Activated CD8-positive, alpha-beta memory T cell treated with anti-CD3 and anti-CD28 coated beads, Interleukin-2, amount 10 ng/mL, durations not matched to agents 7 days and 5 days (primary cell): ENCODE measurements at regions not wholly inside any gene's neighbourhood (a gene's known extent, or its start where the extent isn't known, plus 50 kb on each side); places are given as distances from the start of the nearest gene placed in this dataset.
"Not testable (repeated sequence)": the region's sequence is repeated elsewhere in the genome, so short reads cannot be mapped to it uniquely, and the experiment has no call there.

Source experiments
- ATAC-seq: fragments of 150-1000 bp; cut with Tn5 transposase; one replicate; pipeline ENCODE4 v1.10.0; 2021; ENCODE audit warnings: moderate library complexity
- CTCF ChIA-PET: fragments of 350-600 bp; sonication (Branson Sonifier 250); formaldehyde crosslinking; loops from one replicate; lab custom pipeline; 2021; ENCODE audit warnings: antibody characterized with exemption; lab: Charles Lee
- DNase-seq: peaks from one replicate; pipeline ENCODE4 v3.0.0-alpha.2; 2020
- H3K27ac Mint-ChIP-seq: one replicate; pipeline ENCODE4 v1.8.0; 2021; ENCODE audit warnings: mild to moderate bottlenecking, mixed read lengths
- H3K27me3 Mint-ChIP-seq: one replicate; pipeline ENCODE4 v1.8.0; 2021; ENCODE audit warnings: mixed read lengths
- H3K36me3 Mint-ChIP-seq: one replicate; pipeline ENCODE4 v1.8.0; 2021; ENCODE audit warnings: mild to moderate bottlenecking, mixed read lengths
- H3K4me1 Mint-ChIP-seq: one replicate; pipeline ENCODE4 v1.8.0; 2021; ENCODE audit warnings: mixed read lengths
- H3K4me3 Mint-ChIP-seq: one replicate; pipeline ENCODE4 v1.8.0; 2021; ENCODE audit warnings: mild to moderate bottlenecking, moderate library complexity, mixed read lengths
- H3K9me3 Mint-ChIP-seq: one replicate; pipeline ENCODE4 v1.8.0; 2022; ENCODE audit warnings: low read depth, mixed read lengths

- H3K36me3 Mint-ChIP-seq, H3K4me1 Mint-ChIP-seq, H3K27me3 Mint-ChIP-seq, H3K4me3 Mint-ChIP-seq, H3K9me3 Mint-ChIP-seq, CTCF ChIA-PET: not testable (repeated sequence)
- peak; percentile 40 for DNase-seq
- peak overlapping the region; percentile 61 for H3K27ac Mint-ChIP-seq
- peak; percentile 76 for ATAC-seq
These were observed 50.7 kb downstream of the PPIAL4D start for GRCh38 chr1:145191272-145191675.

GRCh38 chr1:145189543-145190030 lies 52.4 kb downstream of the PPIAL4D start:
- H3K9me3 Mint-ChIP-seq, H3K36me3 Mint-ChIP-seq, H3K4me3 Mint-ChIP-seq, ATAC-seq, H3K27me3 Mint-ChIP-seq, CTCF ChIA-PET, H3K4me1 Mint-ChIP-seq, DNase-seq: not testable (repeated sequence)
- H3K27ac Mint-ChIP-seq, result peak overlapping the region; percentile 49

- CTCF ChIA-PET, H3K27me3 Mint-ChIP-seq, H3K9me3 Mint-ChIP-seq, H3K4me3 Mint-ChIP-seq, H3K4me1 Mint-ChIP-seq, DNase-seq, H3K36me3 Mint-ChIP-seq: not testable (repeated sequence)
- peak; percentile 26 for ATAC-seq
- peak overlapping the region; percentile 49 for H3K27ac Mint-ChIP-seq
These were observed 53.0 kb downstream of the PPIAL4D start for GRCh38 chr1:145188869-145189542.

GRCh38 chr1:145182606-145183413 lies 59.2 kb downstream of the PPIAL4D start:
- not testable (repeated sequence) for H3K27me3 Mint-ChIP-seq, H3K36me3 Mint-ChIP-seq

GRCh38 chr1:145176285-145176925 lies 65.6 kb downstream of the PPIAL4D start:
- H3K4me3 Mint-ChIP-seq, H3K36me3 Mint-ChIP-seq, H3K9me3 Mint-ChIP-seq, H3K27me3 Mint-ChIP-seq, H3K27ac Mint-ChIP-seq, CTCF ChIA-PET, H3K4me1 Mint-ChIP-seq: not testable (repeated sequence)
- ATAC-seq, result peak; percentile 89
- peak; percentile 82 for DNase-seq

More at GRCh38 chr1:145182606-145183413, 59.2 kb downstream of the PPIAL4D start:
- H3K4me3 Mint-ChIP-seq, H3K9me3 Mint-ChIP-seq, CTCF ChIA-PET, H3K4me1 Mint-ChIP-seq, DNase-seq: not testable (repeated sequence)
- peak overlapping the region; percentile 54 for H3K27ac Mint-ChIP-seq
- peak; percentile 92 for ATAC-seq

GRCh38 chr1:145174377-145174776 lies 67.6 kb downstream of the PPIAL4D start:
- H3K4me3 Mint-ChIP-seq, H3K27me3 Mint-ChIP-seq, H3K9me3 Mint-ChIP-seq, H3K27ac Mint-ChIP-seq, ATAC-seq, H3K36me3 Mint-ChIP-seq, DNase-seq, H3K4me1 Mint-ChIP-seq, CTCF ChIA-PET: not testable (repeated sequence)

- H3K4me1 Mint-ChIP-seq, H3K4me3 Mint-ChIP-seq, ATAC-seq, H3K36me3 Mint-ChIP-seq, DNase-seq, H3K27me3 Mint-ChIP-seq, H3K27ac Mint-ChIP-seq, H3K9me3 Mint-ChIP-seq, CTCF ChIA-PET: not testable (repeated sequence)
These were observed 72.6 kb downstream of the FAM72D start for GRCh38 chr1:145168220-145168848.

- H3K27me3 Mint-ChIP-seq, H3K36me3 Mint-ChIP-seq, H3K27ac Mint-ChIP-seq, CTCF ChIA-PET, H3K9me3 Mint-ChIP-seq, H3K4me1 Mint-ChIP-seq, H3K4me3 Mint-ChIP-seq, DNase-seq, ATAC-seq: not testable (repeated sequence)
These were observed 68.6 kb downstream of the FAM72D start for GRCh38 chr1:145164360-145164759.
